Breast epithelium (tissue), 3 donors: ENCODE measurements at regions not wholly inside any gene's neighbourhood (a gene's known extent, or its start where the extent isn't known, plus 50 kb on each side); places are given as distances from the start of the nearest gene placed in this dataset.

ENCODE experiments used
- POLR2A ChIP-seq: fragments of 450-650 bp; IDR thresholded peaks from one replicate; pipeline ENCODE4 v1.6.1; 2016; ENCODE audit warnings: antibody characterized with exemption, mild to moderate bottlenecking, moderate library complexity
- POLR2AphosphoS5 ChIP-seq, 3 donors: sonication (generic); formaldehyde crosslinking; IDR thresholded peaks; one replicate each; pipeline ENCODE4 v1.6.1; 2017; ENCODE audit warnings: antibody characterized with exemption in 3 of 3
- TF ChIP-seq, protein P1 (sequence below), 3 donors: fragments of 450-650 bp; IDR thresholded peaks; one replicate each; pipeline ENCODE4 v1.5.1; 2016 to 2017; ENCODE audit warnings: antibody characterized with exemption in 3 of 3, mild to moderate bottlenecking in 3 of 3, moderate library complexity in 3 of 3

DNA sequence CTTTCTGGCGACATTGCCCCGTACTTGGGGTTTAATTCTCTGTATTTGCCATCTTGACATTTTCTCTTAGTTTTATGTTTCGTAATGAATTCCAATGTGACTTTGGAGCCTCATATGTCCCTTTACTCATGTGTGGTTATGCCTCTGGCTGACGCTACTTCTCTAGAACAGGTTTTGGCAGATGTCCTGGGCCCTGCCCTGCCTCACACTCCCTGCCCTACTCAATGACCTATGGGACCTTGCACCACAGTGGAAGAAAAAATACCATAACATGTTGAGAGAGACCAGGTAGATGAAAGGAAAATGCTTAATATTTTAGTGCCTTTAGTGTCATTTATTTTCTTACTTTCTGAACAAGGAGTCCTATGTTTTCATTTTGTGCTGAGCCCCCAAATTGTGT lies 400.5 kb downstream of the TFEC start:
- TF ChIP-seq POLR2AphosphoS5 (IDR thresholded peaks at IDR 0.05) (no peak), POLR2A (no peak)
- TF ChIP-seq, protein P1, sequence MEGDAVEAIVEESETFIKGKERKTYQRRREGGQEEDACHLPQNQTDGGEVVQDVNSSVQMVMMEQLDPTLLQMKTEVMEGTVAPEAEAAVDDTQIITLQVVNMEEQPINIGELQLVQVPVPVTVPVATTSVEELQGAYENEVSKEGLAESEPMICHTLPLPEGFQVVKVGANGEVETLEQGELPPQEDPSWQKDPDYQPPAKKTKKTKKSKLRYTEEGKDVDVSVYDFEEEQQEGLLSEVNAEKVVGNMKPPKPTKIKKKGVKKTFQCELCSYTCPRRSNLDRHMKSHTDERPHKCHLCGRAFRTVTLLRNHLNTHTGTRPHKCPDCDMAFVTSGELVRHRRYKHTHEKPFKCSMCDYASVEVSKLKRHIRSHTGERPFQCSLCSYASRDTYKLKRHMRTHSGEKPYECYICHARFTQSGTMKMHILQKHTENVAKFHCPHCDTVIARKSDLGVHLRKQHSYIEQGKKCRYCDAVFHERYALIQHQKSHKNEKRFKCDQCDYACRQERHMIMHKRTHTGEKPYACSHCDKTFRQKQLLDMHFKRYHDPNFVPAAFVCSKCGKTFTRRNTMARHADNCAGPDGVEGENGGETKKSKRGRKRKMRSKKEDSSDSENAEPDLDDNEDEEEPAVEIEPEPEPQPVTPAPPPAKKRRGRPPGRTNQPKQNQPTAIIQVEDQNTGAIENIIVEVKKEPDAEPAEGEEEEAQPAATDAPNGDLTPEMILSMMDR (IDR thresholded peaks at IDR 0.05): no peak
